SK-N-SH (cell line): ENCODE measurements at regions not wholly inside any gene's neighbourhood (a gene's known extent, or its start where the extent isn't known, plus 50 kb on each side); places are given as distances from the start of the nearest gene placed in this dataset.

Source experiments
- CTCF ChIP-seq: fragments of 200-600 bp; sonication (generic); IDR thresholded peaks from 2 replicates; pipeline ENCODE4 v1.6.1; 2017; ENCODE audit warnings: antibody characterized with exemption, mild to moderate bottlenecking, moderate library complexity
- EP300 ChIP-seq, 2 experiments: IDR thresholded peaks; 2 replicates each; pipeline versions ENCODE4 v1.4.0 to v1.6.1; 2012; ENCODE audit warnings: borderline replicate concordance in 1 of 2, low read depth in 1 of 2, low read length in 1 of 2
- EZH2phosphoT487 ChIP-seq: fragments of 200-600 bp; sonication (generic); IDR thresholded peaks from 2 replicates; pipeline ENCODE4 v1.6.1; 2017; ENCODE audit warnings: low read depth, mixed run types, mild to moderate bottlenecking, antibody characterized with exemption, moderate library complexity, borderline replicate concordance
- FOXM1 ChIP-seq: IDR thresholded peaks from 2 replicates; pipeline ENCODE4 v1.4.0; 2012; ENCODE audit warnings: low read depth, mild to moderate bottlenecking
- MAX ChIP-seq: IDR thresholded peaks from 2 replicates; pipeline ENCODE4 v1.4.0; 2012; ENCODE audit warnings: low read depth
- POLR2AphosphoS5 ChIP-seq: IDR thresholded peaks from 2 replicates; pipeline ENCODE4 v1.6.1; 2012; ENCODE audit warnings: low read depth, low read length
- RCOR1 ChIP-seq: fragments of 150-350 bp; IDR thresholded peaks from 2 replicates; pipeline ENCODE4 v1.6.1; 2017; ENCODE audit warnings: antibody characterized with exemption, low read length
- SIN3A ChIP-seq: IDR thresholded peaks from 2 replicates; pipeline ENCODE4 v1.6.1; 2012; ENCODE audit warnings: low read depth, mild to moderate bottlenecking, low read length, moderate library complexity, borderline replicate concordance
- TCF12 ChIP-seq: IDR thresholded peaks from 2 replicates; pipeline ENCODE4 v1.4.0; 2012
- USF2 ChIP-seq: fragments of 150-350 bp; IDR thresholded peaks from 2 replicates; pipeline ENCODE4 v1.6.1; 2017; ENCODE audit warnings: antibody characterized with exemption, low read length, low read depth, borderline replicate concordance
- YY1 ChIP-seq: IDR thresholded peaks from 2 replicates; pipeline ENCODE4 v1.4.0; 2012; ENCODE audit warnings: low read depth, mild to moderate bottlenecking
- TF ChIP-seq, protein P1 (sequence below): IDR thresholded peaks from 2 replicates; pipeline ENCODE4; 2012
- TF ChIP-seq, protein P2 (sequence below): IDR thresholded peaks from 2 replicates; pipeline ENCODE4 v1.6.1; 2012; ENCODE audit warnings: mild to moderate bottlenecking, low read depth, low read length, moderate library complexity

GRCh38 chrX:129188231-129188630 is 335.1 kb downstream of the SMARCA1 start:
- TF ChIP-seq POLR2AphosphoS5 (no peak), CTCF (no peak), EZH2phosphoT487 (no peak), TCF12 (no peak), RCOR1 (no peak), YY1 (no peak), MAX (no peak), USF2 (no peak), FOXM1 (no peak), SIN3A (no peak), EP300 (IDR thresholded peaks at IDR 0.05; ENCODE audit: borderline replicate concordance in 1 of 2, low read depth in 1 of 2, low read length in 1 of 2) (no peak)
- TF ChIP-seq, protein P1, sequence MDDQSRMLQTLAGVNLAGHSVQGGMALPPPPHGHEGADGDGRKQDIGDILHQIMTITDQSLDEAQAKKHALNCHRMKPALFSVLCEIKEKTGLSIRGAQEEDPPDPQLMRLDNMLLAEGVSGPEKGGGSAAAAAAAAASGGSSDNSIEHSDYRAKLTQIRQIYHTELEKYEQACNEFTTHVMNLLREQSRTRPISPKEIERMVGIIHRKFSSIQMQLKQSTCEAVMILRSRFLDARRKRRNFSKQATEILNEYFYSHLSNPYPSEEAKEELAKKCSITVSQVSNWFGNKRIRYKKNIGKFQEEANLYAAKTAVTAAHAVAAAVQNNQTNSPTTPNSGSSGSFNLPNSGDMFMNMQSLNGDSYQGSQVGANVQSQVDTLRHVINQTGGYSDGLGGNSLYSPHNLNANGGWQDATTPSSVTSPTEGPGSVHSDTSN: no peak
- TF ChIP-seq, protein P2, sequence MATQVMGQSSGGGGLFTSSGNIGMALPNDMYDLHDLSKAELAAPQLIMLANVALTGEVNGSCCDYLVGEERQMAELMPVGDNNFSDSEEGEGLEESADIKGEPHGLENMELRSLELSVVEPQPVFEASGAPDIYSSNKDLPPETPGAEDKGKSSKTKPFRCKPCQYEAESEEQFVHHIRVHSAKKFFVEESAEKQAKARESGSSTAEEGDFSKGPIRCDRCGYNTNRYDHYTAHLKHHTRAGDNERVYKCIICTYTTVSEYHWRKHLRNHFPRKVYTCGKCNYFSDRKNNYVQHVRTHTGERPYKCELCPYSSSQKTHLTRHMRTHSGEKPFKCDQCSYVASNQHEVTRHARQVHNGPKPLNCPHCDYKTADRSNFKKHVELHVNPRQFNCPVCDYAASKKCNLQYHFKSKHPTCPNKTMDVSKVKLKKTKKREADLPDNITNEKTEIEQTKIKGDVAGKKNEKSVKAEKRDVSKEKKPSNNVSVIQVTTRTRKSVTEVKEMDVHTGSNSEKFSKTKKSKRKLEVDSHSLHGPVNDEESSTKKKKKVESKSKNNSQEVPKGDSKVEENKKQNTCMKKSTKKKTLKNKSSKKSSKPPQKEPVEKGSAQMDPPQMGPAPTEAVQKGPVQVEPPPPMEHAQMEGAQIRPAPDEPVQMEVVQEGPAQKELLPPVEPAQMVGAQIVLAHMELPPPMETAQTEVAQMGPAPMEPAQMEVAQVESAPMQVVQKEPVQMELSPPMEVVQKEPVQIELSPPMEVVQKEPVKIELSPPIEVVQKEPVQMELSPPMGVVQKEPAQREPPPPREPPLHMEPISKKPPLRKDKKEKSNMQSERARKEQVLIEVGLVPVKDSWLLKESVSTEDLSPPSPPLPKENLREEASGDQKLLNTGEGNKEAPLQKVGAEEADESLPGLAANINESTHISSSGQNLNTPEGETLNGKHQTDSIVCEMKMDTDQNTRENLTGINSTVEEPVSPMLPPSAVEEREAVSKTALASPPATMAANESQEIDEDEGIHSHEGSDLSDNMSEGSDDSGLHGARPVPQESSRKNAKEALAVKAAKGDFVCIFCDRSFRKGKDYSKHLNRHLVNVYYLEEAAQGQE: no peak
